NCI-H1417 (cell line): ENCODE measurements at regions not wholly inside any gene's neighbourhood (a gene's known extent, or its start where the extent isn't known, plus 50 kb on each side); places are given as distances from the start of the nearest gene placed in this dataset.

Source experiments
- DNase-seq, 3 experiments: peaks; one replicate each; lab custom pipeline; 2025; lab: John Stamatoyannopoulos, UW

DNA sequence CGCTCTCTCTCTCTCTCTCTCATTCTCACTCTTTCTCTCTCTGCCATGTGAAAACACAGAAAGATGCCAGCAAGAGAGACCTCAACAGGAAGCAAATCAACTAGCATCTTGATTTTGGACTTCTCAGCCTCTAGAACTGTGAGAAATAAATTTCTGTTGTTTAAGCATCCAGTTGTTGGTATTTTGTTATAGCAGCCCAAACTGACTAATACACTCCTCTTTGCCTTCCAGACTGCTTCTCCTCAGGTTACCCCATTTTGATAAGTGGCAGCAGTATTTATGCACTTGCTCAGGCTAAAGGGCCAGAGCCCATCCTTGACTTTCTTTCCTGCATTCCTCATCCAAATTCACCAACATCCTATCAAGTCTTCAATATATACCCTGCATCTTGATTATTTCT is 76.6 kb upstream of the NANOGP8 start:
- no peak for DNase-seq

DNA sequence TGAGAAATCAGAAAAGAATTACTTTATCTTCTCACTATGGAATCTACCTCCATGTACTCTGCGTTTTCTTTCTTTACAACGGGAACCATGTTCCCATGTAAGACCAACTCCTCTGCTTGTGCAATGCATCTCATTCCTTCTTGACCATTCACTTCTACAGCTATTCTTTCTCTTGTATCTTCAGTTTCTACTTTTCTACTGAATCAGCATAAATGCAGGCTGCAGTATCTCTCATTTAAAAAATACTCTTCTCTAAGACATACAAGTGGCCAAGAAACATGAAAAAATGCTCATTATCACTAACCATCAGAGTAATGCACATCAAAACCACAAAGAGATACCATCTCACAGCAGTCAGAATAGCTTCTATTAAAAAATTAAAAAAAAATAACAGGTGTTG is 74.1 kb upstream of the NANOGP8 start:
- no peak for DNase-seq

DNA sequence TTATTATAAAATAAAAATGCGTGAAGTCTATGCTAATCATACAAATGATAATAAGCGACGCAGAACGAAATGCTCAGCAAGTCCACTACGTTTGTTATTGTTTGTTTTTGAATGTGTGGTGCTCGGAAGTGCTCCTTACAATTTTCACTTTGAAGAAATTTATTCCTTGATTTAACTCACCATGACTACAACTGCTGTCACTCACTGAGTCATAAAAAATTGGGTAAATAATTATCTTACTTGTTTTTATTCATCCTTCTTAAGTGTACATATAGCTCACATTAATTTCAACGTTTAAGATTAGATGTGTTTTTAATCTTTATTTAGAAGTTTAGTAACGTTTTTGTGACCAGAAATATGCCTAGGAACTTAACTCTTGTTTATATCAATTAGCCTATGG is 66.7 kb upstream of the NANOGP8 start:
- DNase-seq: no peak

DNA sequence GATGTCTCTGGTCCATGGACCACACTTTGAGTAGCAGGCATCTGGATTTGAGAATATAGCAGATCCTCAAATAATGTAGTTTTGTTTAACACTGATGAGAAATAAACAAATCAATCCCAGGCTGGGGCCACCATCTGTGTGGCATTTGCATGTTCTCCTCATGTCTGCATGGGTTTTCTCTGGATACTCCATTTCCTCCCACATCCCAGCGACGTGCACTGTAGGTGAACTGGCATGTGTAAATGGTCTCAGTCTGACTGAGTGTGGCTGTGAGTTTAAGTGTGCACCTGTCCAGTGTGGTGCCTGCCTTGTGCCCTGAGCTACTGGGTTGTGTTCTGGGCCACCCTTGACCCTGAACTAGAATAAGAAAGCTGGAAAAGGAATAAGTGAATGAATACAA is 66.3 kb upstream of the NANOGP8 start:
- no peak for DNase-seq

DNA sequence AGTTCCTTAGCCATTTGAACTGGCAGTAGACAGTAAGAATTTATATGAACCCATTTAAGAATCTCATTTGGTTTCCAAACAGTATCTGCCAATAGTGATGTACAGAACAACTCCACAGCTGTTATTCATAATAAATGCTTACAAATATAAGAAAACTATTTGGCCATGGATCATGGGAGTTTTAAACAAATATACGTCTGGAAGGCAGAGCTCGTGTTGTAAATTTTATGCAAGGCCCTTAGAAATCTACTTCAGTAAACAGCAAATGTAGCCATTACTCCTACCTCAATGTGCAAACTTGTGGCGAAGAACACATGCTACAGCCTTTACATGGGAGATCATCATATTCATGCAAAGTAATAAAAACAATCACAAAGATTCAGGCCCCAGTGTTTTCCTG is 65.3 kb upstream of the NANOGP8 start:
- no peak for DNase-seq

DNA sequence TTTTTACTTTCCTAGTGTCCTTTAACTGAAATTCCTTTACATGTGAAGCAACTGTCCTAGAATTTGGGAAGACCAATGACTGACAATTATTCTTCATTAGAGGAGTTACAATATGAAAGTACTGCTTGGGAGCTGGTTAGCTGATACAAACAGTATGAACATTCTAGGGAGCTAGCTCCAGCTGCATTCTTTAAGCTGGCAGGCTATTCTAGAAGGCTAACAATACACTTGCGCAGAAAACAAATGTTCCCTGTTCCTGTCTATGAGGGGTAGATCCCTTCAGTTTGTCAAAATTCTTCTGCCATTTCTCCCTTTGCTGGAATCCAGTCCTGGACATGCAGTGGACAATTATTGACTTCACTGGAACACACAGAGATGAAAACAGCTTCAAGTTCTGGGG is 60.2 kb upstream of the NANOGP8 start:
- no peak for DNase-seq

DNA sequence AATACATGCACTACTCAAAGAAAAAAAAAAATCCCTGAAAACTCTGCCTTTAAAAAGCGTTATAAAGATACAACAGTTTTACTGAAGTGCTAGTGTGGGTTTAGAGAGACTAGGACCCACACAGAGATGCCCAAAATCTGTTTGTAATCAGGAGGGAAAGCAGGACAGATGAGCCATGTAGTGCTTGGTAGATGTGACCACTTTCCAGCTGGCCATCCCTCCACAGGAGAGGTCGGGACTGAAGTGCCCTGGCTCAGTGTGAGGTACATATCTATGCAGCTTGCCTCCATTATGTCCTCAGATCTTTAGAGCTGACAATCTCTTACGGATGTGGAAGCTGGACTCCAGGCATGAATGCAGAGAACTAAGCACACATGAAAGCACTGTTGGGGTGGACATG is 57.5 kb upstream of the NANOGP8 start:
- DNase-seq: no peak

DNA sequence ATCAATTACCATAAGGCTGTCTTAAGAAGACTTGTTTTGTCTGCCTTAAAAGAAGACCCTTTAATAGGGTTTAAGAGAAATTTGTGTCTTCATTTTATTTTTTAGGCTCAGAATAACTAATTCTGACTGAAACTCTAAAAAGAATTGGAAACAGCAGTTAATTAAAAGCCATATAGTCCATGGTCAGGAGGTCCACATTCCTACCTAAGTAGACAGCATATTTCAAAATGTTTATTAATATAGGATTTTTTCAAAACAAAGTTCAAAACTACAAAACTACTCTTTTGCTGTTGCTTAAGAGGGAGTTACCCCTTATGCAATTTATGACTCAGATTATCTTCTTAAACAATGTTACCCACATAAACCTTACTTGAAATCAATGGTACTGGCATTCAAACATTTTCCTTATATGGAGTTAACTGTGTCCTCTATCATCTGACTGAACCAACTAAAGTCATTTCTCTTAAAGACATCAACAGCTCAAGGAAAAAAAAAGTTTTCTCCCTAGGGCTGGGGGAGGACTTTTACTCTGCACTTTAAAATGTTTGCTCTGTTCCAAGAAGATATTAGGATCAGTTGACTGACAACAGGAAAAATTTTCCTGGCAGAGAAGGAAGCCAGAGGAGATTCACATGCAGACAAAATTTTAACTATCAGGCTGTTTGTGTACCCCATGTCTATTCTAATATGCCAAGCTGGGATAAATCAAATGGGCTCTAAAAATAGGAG is 56.8 kb upstream of the NANOGP8 start:
- DNase-seq: no peak

DNA sequence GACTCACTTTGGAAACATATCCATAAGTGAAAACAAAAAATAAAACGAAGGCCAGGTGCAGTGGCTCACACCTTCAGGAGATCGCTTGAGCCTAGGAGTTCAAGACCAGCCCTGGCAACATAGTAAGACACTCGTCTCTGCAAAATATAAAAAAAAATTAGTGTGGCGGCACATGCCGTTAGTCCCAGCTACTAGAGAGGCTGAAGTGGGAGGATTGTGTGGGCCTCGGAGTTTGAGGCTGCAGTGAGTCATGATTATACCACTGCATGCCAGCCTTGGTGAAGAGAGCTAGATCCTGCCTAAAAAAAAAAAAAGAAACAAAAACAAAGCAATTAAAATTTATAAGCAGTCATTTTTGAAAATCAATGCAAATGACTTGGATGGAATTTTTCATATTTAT is 54.7 kb upstream of the NANOGP8 start:
- DNase-seq: no peak

DNA sequence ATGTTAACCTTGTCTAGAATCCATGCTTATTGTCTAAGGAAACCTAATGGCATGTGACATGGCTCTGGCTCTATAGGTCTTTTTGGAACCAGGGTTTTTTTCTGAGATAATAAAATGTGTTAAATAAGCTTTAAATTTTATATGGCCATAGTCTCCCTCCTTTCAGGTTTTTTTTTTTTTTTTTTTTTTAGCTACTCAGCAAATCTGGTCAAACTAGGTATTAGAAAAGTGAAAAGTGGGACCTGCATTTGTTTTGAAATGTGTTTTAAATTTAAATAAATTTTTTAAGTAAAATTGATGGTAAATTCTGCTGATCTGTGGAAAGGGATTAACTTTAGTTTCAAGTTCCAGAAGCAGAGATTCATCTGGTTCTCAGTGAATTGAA is 52.1 kb upstream of the NANOGP8 start:
- DNase-seq: no peak

DNA sequence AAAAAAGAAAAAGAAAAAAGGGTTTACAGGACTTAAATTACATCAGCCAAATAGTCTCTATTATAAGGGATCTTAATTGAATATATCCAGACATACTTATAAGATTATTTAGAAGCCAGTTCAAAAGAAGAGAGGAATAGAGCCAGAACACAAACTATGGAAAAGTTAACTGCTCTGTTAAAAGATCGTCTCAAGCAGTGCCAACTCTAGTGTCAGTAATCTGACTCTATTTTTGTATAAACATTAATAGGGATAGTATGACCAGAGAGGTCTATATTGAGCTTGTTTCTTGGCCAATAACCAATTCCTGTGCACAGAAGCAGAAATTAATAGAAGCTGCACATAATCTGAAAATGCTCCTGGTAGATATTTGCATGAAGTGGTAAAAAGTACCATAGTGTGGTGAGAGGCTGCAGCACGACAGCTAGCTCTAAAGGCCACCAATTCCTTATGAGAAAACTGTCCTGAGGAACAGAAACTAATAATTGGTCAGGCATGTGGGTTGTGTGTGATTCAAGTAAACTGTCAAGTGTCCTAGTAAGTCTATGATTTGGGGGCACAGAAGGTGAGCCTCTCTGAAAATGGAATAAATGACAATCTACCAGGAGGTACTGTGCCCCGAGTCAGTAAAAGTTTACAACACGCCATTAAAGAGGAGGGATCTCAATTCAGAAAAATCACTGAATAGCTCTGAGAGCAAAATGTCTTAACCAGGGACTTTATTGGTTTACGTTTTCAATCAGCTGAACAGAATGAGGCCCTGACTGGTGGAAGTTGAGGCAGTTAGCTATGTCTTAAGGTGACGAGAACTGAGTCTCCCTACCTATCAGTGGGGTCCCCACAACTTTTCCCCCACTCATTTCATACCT is 51.5 kb upstream of the NANOGP8 start:
- no peak for DNase-seq
